Upper lobe of left lung (tissue), 4 donors: ENCODE measurements at regions not wholly inside any gene's neighbourhood (a gene's known extent, or its start where the extent isn't known, plus 50 kb on each side); places are given as distances from the start of the nearest gene placed in this dataset.

Experiments used
- EP300 ChIP-seq, 4 donors: sonication (generic); formaldehyde crosslinking; IDR thresholded peaks; one replicate each; pipeline ENCODE4 v1.5.1; 2017; ENCODE audit warnings: antibody characterized with exemption in 4 of 4, control low read depth in 2 of 4
- TF ChIP-seq, protein P1 (sequence below), 6 experiments: fragments of 450-650 bp in 4 of 6; fragments of 200-600 bp in 2 of 6; sonication (generic) in 2 of 6; IDR thresholded peaks; one replicate each; pipeline ENCODE4 v1.5.1; 2016 to 2019; ENCODE audit warnings: antibody characterized with exemption in 6 of 6

DNA sequence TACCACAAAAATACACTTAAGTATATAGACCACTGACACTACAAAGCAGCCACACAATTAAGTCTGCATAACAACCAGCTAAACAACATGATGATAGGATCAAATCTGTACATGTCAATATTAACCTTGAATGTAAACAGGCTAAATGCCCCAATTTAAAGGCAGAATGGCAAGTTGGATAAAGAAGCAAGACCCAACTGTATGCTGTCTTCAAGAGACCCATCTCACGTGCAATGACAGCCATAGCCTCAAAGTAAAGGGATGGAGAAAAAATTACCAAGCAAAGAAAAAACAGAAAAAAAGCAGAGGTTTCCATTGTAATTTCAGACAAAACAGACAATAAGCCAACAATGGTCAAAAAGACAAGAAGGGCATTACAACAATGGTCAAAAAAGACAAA lies 77.3 kb upstream of the APC start:
- TF ChIP-seq EP300 (IDR thresholded peaks at IDR 0.05): no peak
- TF ChIP-seq, protein P1, sequence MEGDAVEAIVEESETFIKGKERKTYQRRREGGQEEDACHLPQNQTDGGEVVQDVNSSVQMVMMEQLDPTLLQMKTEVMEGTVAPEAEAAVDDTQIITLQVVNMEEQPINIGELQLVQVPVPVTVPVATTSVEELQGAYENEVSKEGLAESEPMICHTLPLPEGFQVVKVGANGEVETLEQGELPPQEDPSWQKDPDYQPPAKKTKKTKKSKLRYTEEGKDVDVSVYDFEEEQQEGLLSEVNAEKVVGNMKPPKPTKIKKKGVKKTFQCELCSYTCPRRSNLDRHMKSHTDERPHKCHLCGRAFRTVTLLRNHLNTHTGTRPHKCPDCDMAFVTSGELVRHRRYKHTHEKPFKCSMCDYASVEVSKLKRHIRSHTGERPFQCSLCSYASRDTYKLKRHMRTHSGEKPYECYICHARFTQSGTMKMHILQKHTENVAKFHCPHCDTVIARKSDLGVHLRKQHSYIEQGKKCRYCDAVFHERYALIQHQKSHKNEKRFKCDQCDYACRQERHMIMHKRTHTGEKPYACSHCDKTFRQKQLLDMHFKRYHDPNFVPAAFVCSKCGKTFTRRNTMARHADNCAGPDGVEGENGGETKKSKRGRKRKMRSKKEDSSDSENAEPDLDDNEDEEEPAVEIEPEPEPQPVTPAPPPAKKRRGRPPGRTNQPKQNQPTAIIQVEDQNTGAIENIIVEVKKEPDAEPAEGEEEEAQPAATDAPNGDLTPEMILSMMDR (IDR thresholded peaks at IDR 0.05): no peak
